ENCODE measurements at regions not wholly inside any gene's neighbourhood (a gene's known extent, or its start where the extent isn't known, plus 50 kb on each side); places are given as distances from the start of the nearest gene placed in this dataset.

- TF ChIP-seq CTCF (IDR thresholded peaks at IDR 0.05) (no peak), POLR2AphosphoS5 (IDR thresholded peaks at IDR 0.05) (no peak), EP300 (IDR thresholded peaks at IDR 0.05) (no peak), POLR2A (IDR thresholded peaks at IDR 0.05) (no peak)
These were observed 56.0 kb upstream of the DSCAM start for GRCh38 chr21:40902993-40903392.
